ENCODE measurements at regions not wholly inside any gene's neighbourhood (a gene's known extent, or its start where the extent isn't known, plus 50 kb on each side); places are given as distances from the start of the nearest gene placed in this dataset.

DNA sequence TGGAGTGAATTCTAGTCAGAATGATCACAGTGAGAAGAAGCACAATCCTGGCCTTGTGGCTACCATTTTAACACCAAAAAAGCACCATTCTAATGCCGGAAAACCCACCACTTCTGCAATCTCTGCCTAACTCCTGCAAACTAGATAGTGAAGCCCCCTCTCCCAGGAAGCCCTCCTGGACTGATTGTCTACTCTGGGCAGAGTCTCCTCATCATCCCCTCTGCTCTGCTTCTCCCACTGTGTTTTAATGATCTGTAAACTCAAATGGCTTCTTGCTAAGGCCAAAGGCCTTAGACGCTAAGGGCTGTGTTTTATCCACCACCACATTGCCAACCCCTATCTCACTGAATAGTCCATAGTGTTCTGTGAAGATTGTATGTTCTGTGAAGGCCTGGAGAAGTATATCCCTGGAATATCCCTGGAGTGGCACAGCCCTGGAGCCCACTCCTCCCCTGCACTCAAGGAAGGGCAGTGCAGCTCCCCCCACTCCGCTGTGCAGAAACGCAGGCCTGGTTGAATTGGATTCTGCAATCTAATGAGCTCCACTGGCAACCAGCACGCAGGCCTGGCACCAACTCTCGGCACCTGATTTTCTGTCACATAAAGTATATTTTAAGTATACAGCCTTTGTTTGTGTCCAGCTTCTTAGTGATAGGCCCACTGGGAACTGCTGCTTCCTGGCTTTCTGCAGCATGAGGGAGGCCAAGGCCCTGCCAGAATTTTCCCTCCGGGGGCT is 126.3 kb downstream of the ATPSCKMT start:
- TF ChIP-seq, protein P1, sequence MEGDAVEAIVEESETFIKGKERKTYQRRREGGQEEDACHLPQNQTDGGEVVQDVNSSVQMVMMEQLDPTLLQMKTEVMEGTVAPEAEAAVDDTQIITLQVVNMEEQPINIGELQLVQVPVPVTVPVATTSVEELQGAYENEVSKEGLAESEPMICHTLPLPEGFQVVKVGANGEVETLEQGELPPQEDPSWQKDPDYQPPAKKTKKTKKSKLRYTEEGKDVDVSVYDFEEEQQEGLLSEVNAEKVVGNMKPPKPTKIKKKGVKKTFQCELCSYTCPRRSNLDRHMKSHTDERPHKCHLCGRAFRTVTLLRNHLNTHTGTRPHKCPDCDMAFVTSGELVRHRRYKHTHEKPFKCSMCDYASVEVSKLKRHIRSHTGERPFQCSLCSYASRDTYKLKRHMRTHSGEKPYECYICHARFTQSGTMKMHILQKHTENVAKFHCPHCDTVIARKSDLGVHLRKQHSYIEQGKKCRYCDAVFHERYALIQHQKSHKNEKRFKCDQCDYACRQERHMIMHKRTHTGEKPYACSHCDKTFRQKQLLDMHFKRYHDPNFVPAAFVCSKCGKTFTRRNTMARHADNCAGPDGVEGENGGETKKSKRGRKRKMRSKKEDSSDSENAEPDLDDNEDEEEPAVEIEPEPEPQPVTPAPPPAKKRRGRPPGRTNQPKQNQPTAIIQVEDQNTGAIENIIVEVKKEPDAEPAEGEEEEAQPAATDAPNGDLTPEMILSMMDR (IDR thresholded peaks at IDR 0.05; ENCODE audit: low read depth, low read length): no peak
- no peak overlapping the region for H3K4me3 ChIP-seq (replicated peaks in 1 of 2; ENCODE audit: low read depth in 2 of 2, low read length in 2 of 2)
- DNase-seq (ENCODE audit: low read depth in 2 of 2): no peak

DNA sequence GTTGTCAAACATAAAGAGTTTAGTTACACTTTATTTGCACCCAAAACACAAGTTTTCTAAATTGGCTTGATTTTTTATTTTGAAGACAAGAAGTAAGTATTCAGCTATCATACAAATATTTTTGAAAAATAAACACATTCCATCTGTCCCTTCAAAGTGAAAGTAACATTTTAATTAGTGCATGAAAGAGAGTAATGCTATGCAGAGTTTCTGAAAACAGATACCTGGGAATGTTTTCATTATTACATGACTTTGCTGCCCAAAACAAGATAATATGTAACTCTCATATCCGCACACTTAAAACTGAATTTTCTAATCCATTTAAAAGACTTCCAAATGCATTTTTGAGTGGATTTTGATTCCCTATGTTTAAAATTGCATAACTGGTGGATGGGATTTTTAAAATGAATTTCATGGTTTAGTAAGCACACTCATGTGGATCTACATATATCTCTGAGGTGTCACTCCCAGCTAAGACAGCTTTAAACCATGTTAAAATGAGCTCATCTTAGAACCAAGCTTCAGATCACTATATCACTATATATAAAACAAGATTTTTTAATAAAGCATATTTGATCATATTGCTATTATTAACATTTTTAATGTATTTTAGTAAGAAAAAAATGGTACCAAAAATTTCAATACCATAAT is 127.5 kb downstream of the ATPSCKMT start:
- TF ChIP-seq, protein P1 (IDR thresholded peaks at IDR 0.05; ENCODE audit: low read depth, low read length): no peak

DNA sequence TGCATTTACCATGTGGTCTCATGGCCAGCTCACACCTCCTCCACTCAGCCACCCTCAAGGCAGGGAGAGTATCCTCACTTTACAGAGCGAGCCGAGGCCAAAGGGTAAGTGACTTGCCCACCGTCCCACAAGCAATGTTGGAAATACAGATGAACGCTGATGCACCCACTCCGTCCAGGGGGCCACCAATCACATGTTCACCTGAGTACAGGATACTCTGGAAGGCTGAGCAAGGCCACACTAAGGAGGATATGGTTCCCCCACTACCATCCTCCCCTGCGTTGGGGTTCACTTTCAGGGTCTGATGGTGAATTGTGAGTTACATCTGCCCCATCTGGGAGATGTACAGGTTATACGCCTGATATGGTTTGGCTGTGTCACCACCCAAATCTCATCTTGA is 128.8 kb downstream of the ATPSCKMT start:
- TF ChIP-seq, protein P1 (IDR thresholded peaks at IDR 0.05; ENCODE audit: low read depth, low read length): no peak
- DNase-seq (ENCODE audit: low read depth in 2 of 2): no peak
- no peak overlapping the region for H3K4me3 ChIP-seq (replicated peaks in 1 of 2; ENCODE audit: low read depth in 2 of 2, low read length in 2 of 2)

More for the DNA sequence above, 127.5 kb downstream of the ATPSCKMT start:
- no peak for DNase-seq (ENCODE audit: low read depth in 2 of 2)
- no peak overlapping the region for H3K4me3 ChIP-seq (replicated peaks in 1 of 2; ENCODE audit: low read depth in 2 of 2, low read length in 2 of 2)

DNA sequence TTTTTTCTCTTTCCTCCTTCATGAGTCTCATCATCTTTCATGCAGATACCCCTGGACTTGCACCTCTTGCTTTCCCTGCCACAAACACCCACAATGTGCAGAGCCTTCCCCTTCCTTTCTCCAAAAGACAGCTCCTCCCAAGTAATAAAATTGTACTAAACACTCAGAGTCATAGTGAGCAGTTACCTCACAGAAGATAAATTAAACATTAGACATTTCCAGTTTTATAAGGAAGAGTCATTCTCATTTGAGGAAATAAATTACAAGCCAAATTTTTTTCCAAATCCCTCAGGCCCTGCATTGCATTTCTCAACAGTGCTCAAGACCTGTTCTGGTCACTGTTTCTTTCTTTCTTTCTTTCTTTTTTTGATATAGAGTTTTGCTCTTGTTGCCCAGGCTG is 131.5 kb downstream of the ATPSCKMT start:
- no peak overlapping the region for H3K4me3 ChIP-seq (replicated peaks in 1 of 2; ENCODE audit: low read depth in 2 of 2, low read length in 2 of 2)
- no peak for DNase-seq (ENCODE audit: low read depth in 2 of 2)
- TF ChIP-seq, protein P1 (IDR thresholded peaks at IDR 0.05; ENCODE audit: low read depth, low read length): no peak

DNA sequence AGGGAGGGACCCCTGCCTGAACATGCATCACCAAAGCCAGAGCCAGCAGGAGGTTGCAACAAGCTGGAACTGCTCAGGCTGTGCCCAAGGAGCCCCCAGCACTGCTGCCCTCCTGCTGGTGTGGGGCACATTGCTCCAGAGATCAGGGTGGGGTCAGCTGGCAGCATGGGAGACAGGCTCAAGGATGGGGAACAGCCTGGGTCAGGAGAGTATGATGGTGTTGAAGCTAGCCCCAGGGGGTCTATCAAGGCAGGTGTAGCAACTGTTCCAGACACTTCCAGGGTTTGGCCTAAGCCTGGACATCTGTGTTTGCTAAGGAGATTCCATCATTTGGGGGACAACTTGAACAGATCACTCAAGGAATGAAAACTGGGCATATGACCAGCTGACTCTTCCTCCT is 133.1 kb downstream of the ATPSCKMT start:
- no peak for DNase-seq (ENCODE audit: low read depth in 2 of 2)
- no peak overlapping the region for H3K4me3 ChIP-seq (replicated peaks in 1 of 2; ENCODE audit: low read depth in 2 of 2, low read length in 2 of 2)
- TF ChIP-seq, protein P1 (IDR thresholded peaks at IDR 0.05; ENCODE audit: low read depth, low read length): no peak

DNA sequence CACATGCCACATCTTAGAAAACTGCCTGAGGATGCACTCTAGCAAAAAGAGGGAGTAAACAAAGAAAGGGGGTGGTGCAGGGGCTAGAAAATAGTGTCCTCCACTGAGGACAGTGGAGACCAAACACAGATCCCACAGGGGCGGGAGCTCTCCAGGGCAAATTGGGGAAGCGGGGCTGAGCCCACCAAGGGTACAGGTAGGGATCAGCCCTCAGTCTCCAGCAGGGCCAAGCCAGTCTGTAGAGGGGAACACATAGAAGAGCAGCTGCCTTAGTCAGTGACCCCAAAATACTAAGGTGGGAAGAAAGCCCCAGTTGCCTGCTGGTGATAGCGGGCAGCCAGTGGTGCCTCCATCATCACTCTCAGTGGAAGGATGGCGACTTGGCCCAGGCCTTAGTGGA is 134.0 kb downstream of the ATPSCKMT start:
- no peak overlapping the region for H3K4me3 ChIP-seq (replicated peaks in 1 of 2; ENCODE audit: low read depth in 2 of 2, low read length in 2 of 2)
- TF ChIP-seq, protein P1 (IDR thresholded peaks at IDR 0.05; ENCODE audit: low read depth, low read length): no peak
- no peak for DNase-seq (ENCODE audit: low read depth in 2 of 2)

All from cardiac fibroblast (primary cell).